Activated CD8-positive, alpha-beta memory T cell treated with anti-CD3 and anti-CD28 coated beads for 1 hour (primary cell): ENCODE measurements at regions not wholly inside any gene's neighbourhood (a gene's known extent, or its start where the extent isn't known, plus 50 kb on each side); places are given as distances from the start of the nearest gene placed in this dataset.

Source experiments
- DNase-seq, 2 donors: peaks; one replicate each; pipeline ENCODE4 v3.0.0-alpha.2; 2020; ENCODE audit warnings: low read depth in 1 of 2; ENCODE audit errors: extremely low read depth in 1 of 2

DNA sequence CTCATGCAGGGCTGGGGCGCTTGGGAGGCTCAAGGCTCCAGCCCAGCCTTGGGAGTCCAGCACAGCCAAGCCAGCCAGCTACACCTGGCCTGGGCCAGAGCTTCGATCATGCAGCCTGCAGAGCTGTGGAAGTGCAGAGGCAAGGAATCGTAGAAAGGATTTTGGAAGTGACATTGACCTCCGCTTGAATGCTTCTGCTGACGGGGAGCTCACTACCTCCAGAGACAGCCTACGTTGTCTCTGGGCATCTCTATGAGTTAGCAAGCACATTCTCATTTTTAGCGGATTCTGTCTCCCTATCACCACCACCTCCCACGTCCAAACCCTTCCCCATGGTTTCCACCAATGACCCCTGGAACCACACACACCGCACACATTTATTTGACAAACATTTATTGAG lies 88.5 kb downstream of the MICALL2 start:
- DNase-seq, result no peak

DNA sequence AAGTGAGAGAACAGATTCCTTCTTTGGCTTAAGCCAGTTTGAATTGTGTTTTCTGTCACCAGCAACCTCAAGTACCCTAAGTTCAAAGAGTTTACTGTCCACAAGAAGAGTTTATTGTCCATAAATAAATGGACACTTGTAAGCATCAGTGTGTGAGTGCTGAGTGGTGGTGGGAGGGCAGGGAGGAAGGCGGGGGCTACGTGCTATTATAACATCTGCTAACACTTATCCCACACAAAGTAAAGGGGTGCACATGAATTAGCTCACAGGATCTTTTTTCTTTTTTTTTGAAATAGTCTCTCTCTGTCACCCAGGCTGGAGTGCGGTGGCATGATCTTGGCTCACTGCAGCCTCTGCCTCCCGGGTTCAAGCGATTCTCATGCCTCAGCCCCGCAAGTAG lies 87.2 kb downstream of the MICALL2 start:
- DNase-seq, result no peak

DNA sequence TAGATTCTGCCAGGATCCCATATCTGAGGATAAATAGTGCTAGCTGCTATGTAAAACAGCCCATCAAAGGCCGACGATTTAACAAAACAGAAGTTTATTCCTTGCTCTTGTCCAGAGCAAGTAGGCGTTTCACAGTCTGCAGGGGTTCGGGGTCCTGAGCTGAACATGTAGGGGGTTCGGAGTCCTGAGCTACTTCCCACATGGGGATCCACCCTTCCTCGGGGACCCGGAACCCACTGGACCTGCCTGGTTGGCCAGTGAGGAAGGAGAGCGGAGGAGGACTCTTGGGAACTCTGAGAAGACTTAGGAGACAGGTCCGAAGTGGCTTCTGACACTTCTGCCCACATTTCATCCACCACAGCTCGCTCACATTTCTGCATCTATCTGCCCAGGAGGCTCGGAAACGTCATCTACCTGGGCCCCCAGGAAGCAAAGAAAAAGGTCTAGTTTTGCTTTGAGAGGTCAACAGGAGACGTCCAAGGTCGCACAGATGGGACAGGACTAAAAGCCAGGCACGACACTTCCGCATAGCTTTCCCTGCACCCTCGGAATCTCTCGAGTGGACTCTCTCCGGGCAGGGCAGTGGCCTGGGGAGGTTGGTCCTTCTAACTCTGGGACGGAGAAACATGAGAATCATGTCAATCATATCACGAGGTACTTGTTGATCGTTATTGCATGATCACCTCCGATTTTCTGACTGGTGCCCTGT lies 86.4 kb downstream of the MICALL2 start:
- no peak for DNase-seq

DNA sequence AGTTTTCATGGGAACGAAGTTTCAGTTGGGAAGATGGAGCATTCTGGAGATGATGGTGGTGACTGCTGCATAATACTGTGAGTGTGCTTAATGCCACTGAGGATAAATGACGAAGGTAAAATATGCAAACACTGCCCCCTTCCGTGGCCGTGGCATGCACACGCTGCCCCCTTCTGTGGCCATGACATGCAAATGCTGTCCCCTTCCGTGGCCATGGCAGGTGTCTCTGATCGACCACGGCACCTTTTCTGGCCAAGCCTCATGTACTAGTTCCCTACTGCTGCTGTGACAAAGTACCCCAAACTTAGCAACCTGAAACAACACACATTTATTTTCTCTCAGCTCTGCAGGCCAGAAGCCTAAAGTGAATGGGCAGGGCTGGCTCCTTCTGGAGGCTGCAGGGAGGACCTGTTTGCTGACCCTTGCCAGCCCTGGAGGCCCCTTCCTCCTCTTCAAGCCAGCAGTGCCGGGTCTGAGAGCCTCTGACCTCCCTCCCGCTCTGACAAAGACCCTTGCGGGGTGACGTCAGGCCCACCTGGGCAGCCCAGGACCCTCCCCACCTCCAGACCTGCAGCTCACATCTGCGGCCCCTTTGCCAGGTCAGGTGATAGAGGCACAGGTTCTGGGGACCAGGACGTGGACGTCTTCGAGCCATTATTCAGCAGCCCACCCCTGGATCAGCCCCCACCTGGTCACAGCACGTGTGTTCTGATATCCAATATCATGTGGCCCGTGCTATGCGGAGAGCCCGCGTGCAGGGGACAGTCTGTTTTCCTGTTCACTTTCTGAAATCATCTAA lies 82.0 kb downstream of the MICALL2 start:
- no peak for DNase-seq

DNA sequence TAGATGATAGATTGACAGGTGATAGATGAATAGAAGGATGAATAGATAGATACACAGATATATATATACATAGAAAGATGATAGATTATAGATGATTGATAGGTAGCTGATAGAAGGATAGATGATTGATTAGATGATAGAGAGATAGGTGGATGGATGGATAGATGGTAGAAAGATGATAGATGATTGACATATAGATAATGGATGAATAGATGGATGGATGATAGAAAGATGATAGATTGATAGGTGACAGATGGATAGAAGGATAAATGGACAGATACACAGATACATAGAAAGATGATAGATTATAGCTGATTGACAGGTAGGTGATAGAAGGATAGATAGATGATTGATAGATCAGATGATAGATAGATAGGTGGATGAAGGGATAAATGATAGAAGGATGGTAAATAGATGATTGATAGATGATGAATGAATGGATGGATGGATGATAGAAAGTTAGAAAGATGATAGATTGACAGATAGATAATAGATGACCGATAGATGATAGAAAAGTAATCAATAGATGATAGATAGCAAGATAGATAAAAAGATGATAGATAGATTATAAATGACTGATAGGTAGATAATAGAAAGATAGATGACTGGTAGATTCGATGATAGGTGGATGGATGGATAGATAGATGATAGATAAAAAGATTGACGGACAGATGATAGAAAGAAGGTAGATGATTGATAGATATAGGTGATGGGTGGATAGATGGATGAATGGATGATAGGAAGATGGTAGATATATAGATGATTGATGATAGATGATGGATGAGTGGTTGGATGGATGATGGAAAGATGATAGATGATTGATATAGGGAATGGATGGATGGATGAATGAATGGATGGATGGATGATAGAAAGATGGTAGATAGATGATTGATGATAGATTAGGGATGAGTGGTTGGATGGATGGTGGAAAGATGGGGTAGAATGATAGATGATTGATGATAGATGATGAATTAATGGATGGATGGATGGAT lies 80.4 kb downstream of the MICALL2 start:
- no peak for DNase-seq

DNA sequence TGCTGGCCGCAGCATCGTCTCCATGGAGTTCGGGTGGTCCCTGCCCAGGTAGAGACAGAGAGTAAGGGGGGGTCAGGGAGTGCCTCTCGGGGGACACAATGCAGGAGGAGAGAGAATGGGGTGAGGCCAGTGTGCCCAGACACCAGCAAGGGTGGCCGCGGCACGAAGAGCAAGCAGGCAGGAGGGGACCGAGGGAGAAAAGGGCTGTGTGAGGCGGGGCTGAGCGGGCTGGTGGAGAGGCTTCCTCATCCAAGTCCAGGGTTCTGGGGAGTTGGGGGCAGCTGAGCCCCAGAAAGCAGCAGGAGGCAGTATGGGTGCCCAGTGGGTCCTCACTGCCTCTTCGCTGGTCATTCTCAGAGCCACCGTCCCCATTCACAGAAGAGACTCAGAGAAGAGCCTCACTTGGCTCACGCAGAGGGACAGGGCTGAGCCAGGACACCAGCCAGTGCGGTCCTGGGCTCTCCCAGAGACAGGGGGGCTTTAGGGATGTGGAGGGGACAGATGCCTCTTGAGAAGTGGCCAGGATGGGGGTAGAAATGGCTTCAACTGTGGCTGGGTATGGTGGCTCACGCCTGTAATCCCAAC lies 78.9 kb downstream of the MICALL2 start:
- DNase-seq, result no peak

DNA sequence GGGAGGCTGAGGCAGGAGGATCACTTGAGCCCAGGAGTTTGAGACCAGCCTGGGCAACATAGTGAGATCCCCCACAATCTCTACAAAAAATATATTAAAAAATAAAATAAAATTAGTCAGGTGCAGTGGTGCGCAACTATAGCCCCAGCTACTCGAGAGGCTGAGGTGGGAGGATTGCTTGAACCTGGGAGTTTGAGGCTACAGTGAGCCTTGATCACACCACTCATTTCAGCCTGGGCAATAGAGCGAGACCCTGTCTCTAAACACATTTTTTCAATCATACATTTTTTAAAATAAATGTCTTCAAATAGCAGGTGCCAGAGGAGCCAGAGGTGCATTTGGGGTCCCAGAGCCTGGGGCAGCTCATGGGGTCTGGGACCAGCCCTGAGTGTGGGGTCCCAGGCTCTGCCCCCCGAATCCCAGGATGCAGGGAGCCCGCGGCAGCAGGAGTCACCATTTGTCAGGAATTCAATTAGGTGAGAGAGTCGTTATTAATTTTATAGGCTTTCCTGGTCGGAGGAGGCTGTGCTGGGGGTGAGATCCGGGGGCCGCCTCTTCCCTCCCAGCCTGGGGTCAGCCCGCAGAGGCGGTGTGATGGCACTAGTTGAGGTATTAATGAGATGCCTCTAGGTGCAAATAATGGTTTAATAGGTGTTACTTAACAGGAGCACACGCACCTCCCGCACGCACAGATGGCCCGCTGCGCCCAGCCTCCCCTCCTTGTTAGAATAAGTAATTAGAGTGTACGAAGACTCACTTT lies 78.3 kb downstream of the MICALL2 start:
- no peak for DNase-seq

DNA sequence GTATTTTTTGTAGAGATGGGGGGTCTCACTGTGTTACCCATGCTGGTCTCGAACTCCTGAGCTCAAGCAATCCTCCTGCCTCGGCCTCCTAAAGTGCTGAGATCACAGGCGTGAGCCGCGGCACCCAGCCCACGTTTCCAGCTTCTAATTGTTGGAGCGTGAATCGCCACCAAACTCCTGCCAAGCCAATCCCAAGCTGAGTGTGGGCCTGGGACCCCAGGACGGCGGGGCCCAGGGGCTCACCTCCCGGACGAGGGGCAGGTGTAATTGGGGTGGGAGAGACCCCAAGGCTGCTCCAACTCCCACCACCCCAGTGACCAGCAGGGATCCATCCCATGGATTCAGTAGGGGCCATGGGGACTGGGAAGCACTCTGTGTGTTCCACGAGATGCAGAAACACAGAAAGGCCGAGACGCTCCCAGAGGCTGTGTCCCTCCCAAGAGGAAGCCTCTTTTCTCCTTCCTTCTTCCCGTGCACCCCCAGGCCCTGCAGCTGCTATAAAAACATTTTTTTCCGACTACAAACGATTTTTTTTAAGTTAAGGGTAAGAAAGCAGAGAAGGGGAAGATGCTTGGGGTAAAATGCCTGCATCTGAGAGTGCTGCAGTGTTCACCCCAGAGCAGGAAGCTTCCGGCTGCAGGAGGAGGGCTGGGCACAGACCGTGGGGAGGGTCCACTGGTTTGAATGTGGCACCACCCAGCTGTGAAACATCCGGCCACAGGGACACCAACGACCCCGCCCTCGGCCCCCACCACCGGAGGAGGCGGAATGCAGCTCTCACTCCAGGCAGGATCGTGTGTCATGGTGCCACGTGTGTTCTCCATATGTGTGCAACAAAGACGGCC lies 76.5 kb downstream of the MICALL2 start:
- DNase-seq, result no peak

DNA sequence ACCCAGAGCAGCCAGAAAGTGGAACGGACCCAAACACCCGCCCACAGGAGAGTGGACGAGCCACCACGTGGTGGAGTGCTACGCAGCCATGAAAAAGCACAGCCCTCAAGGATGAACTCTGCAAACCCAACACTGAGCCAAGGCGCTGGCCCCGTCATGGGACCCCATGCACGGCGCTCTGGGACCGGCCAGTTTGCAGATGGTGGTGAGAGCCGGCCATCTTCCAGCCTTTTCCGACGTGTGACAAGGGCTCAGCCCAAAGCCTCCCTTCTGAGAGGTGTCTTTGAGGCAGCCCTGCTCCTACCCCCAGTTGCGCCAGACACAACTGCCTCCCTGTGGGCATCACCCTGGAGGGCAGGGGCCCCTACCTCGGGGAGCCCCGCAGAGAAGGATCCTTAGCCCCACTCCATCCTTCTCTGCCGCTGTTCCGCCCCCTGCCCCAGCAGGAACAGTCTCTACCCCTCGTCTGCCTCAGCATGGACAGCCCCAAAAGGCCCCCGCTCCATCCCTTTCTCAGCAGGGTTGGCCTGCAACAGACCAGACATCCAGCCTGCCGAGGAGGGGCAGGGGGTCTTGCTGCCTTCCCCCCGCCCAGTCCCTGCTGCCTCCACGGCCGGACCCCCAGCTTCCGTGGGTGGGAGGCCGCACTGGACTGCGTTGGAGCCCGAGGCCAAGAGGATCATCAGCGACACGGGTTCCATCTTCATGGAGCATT lies 75.7 kb downstream of the MICALL2 start:
- DNase-seq, result no peak

DNA sequence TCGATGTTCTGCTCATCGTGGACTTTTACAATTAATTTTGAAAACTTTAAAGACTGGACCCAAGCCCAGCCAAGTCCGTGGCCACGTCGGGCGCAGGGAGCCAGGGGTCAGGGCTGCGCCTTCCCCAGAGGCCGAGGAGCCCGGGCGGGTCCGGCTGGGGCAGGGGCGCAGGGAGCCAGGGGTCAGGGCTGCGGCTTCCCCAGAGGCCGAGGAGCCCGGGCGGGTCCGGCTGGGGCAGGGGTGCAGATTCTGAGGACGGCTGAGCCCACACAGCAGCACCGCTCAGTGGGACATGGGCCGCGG lies 75.2 kb downstream of the MICALL2 start:
- DNase-seq, result no peak
